PC-9 (cell line): ENCODE measurements at regions not wholly inside any gene's neighbourhood (a gene's known extent, or its start where the extent isn't known, plus 50 kb on each side); places are given as distances from the start of the nearest gene placed in this dataset.

ENCODE experiments used
- CTCF ChIP-seq: fragments of 200-600 bp; sonication (generic); conservative IDR thresholded peaks from 2 replicates; pipeline ENCODE4 v1.6.1; 2017; ENCODE audit warnings: mixed run types, antibody characterized with exemption, mild to moderate bottlenecking, moderate library complexity
- EZH2 ChIP-seq: fragments of 200-600 bp; sonication (generic); IDR thresholded peaks from 2 replicates; pipeline ENCODE4 v1.8.0; 2017; ENCODE audit warnings: antibody characterized with exemption, low read depth

- TF ChIP-seq CTCF (no peak), EZH2 (no peak)
Observed at GRCh38 chr5:163221581-163221980, 215.8 kb upstream of the CCNG1 start.
